22Rv1 (cell line): ENCODE measurements at regions not wholly inside any gene's neighbourhood (a gene's known extent, or its start where the extent isn't known, plus 50 kb on each side); places are given as distances from the start of the nearest gene placed in this dataset.

Source experiments
- ZFX ChIP-seq: fragments of 450-650 bp; IDR thresholded peaks from 2 replicates; pipeline ENCODE4 v1.6.1; 2017; ENCODE audit warnings: antibody characterized with exemption, borderline replicate concordance
- TF ChIP-seq, protein P1 (sequence below): fragments of 450-650 bp; IDR thresholded peaks from 2 replicates; pipeline ENCODE4 v1.5.1; 2017; ENCODE audit warnings: mild to moderate bottlenecking

DNA sequence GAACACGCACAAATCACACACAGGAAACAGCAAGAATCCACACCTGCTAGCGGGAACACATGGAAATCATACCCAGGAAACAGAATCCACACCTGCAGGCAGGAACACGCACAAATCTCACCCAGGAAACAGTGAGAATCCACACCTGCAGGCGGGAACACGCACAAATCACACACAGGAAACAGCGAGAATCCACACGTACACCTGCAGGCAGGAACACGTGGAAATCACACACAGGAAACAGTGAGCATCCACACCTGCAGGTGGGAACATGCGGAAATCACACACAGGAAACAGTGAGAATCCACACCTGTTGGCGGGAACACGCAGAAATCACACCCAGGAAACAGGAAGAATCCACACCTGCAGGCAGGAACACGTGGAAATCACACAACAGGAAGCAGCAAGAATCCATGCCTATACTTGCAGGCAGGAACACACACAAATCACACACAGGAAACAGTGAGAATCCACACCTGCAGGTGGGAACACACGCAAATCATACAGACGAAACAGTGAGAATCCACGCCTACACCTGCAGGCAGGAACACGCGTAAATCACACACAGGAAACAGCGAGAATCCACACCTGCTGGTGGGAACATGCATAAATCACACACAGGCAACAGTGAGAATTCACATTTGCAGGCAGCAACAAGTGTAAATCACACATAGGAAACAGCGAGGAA, 108.6 kb downstream of the DLL1 start:
- TF ChIP-seq, protein P1, sequence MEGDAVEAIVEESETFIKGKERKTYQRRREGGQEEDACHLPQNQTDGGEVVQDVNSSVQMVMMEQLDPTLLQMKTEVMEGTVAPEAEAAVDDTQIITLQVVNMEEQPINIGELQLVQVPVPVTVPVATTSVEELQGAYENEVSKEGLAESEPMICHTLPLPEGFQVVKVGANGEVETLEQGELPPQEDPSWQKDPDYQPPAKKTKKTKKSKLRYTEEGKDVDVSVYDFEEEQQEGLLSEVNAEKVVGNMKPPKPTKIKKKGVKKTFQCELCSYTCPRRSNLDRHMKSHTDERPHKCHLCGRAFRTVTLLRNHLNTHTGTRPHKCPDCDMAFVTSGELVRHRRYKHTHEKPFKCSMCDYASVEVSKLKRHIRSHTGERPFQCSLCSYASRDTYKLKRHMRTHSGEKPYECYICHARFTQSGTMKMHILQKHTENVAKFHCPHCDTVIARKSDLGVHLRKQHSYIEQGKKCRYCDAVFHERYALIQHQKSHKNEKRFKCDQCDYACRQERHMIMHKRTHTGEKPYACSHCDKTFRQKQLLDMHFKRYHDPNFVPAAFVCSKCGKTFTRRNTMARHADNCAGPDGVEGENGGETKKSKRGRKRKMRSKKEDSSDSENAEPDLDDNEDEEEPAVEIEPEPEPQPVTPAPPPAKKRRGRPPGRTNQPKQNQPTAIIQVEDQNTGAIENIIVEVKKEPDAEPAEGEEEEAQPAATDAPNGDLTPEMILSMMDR: no peak
- TF ChIP-seq ZFX: no peak
